Esophagus mucosa (tissue), 1 donor: ENCODE measurements at regions not wholly inside any gene's neighbourhood (a gene's known extent, or its start where the extent isn't known, plus 50 kb on each side); places are given as distances from the start of the nearest gene placed in this dataset.
"Not testable (repeated sequence)": the region's sequence is repeated elsewhere in the genome, so short reads cannot be mapped to it uniquely, and the experiment has no call there.

Experiments
- ATAC-seq: fragments of 200-7000 bp; cut with Tn5 transposase; one replicate; pipeline ENCODE4 v1.9.1; 2020
- donor health status: DM: yes; HTN: yes; CAD: no.

DNA sequence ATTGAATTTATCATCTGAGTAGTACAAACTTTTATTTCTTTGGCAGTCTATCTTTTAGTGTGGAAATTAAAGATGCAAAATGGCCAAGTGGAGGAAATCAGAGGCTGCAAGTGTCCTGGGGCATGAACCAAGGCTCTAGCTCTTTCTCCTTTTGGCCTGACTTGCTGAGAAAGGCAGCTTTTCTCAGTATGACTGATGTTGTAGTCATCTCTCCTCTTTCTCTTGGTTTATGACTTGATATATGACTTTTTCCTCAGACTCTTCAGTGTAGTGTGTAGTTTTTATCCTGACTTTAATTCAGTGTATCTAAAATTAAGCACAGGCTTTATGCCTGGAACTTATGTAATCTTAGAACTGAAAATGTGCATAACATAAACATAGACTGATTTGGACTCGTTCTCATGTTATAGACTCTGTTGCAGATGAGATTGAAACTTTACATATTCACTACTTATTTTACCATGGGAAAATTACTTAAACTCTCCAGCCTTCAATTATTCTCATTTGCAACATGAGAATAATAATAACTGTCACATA is 65.7 kb downstream of the SLITRK5 start:
- no peak for ATAC-seq

GRCh38 chr13:87754097-87754496 is 82.9 kb downstream of the SLITRK5 start:
- ATAC-seq, result no peak

- no peak for ATAC-seq
Measured at GRCh38 chr13:87769445-87769844, 98.3 kb downstream of the SLITRK5 start.

DNA sequence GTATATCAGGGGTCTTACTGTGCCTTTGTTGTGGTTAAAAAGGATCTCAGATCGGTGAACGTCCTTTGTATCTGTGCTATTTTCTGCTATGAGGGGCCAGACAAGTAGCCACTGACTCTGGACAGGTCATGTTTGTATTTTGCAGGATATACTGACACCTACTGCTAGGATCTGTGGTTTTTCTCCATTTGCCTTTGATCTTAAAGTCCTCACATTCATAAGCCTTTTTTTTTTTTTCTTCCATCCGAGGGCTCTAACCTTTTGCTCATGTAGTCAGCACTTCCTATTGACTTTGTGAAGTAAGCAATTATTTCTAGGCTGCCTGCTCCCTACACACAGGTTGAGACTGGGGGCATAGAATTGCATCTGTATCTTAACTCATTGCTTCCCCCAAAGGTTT is 106.2 kb downstream of the SLITRK5 start:
- ATAC-seq, result no peak

GRCh38 chr13:87778128-87778527 is 107.0 kb downstream of the SLITRK5 start:
- no peak for ATAC-seq

DNA sequence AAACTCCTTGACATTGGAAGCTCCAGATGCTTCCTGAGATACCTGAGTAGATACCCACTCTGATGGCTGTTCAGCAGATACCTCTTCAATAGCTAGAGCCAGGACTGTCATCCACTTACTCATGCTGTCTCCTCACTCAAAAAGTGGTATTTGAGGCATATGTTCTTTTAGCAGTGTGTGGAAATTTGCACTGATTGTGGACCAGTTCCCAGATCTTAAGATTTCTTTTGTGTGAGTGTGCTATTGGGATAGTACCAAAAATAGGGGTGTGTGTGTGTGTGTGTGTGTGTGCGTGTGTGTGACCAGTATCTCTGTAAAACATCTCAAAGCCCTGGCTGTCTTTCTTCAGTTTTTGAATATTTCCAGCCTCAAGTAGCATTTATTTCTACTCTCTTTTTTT is 108.3 kb downstream of the SLITRK5 start:
- ATAC-seq, result no peak

DNA sequence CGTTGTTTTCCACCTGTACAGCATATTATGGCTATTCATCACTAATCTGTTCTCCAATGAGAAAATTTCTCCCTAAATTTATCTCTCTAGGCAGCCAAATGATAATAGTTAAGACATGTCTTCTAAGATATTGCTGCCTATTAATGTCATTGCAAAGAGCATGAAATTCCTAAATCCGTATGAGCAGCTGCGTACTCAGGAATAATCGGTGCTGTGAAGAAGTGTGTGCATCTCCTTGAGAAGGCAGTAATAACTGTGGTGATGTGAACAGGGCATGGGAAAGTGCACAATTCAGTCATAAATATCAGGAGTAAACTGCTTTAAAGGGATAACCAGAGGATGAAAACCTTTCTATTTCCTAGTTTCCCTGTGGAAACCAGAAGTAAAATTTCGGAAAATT is 112.2 kb downstream of the SLITRK5 start:
- ATAC-seq, result no peak

GRCh38 chr13:87788363-87788762 is 117.2 kb downstream of the SLITRK5 start:
- ATAC-seq, result no peak

- no peak for ATAC-seq
Measured at GRCh38 chr13:87792878-87793277, 121.7 kb downstream of the SLITRK5 start.

DNA sequence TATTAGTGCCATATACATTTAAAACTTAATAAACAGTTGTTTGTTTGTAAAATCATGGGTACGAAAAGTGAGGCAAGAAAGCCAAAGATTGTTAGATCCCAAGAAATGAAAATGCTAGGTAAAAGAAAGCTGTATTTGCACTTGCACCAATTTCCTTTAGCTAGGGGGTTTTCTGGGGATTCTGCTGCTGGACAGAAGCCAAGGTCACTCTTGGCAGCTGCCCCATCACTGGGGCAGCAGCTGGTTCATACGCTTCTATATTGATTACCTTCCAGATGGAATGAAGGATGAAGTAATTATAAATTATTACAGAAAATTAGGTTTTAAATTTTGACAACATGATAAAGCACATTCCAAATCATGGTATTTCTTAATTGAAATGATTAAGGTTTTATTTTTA is 127.4 kb downstream of the SLITRK5 start:
- no peak for ATAC-seq

DNA sequence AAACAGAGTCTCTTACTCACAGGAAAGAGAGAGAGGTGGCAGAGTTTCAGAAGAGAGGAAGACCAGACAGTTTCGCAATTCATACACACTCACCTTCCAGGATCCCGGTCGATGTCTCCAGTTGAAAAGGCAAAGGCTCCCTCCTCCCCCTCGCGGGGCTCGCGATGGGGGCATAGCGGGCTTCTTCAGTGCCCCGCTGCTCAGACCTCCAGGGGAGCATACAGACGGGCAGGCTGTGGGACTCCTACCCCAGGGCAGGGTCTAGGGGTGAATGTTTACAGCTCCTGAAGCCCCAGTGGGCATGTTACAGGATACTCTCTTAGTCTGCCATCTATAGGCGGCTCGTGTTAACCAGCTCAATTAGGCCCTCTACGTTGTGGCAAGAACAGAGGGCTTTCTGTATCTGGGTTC is 139.2 kb downstream of the SLITRK5 start:
- ATAC-seq, result no peak

GRCh38 chr13:87810920-87811344 is 139.8 kb downstream of the SLITRK5 start:
- ATAC-seq, result no peak

DNA sequence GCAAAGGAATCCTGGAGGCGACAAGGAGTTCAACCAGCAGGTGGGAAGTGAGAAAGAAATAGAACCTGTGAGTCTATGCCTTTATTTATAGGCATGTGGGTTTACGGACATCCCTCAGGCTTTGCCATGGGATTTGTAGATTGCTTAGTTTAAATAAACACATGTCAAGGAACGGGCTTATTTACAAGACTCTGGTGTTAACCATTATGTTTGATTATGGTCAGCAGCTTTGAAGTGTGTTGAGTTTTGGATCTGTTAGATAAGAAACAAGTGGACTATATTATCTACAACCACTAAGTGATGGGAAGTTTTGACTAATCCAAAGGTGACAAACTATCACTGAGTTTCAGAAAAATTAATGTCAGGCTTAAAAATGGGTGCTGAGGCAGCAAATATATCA is 143.2 kb downstream of the SLITRK5 start:
- ATAC-seq, result no peak

- no peak for ATAC-seq
Measured at GRCh38 chr13:87820241-87820640, 149.1 kb downstream of the SLITRK5 start.

GRCh38 chr13:87821512-87821911 is 150.3 kb downstream of the SLITRK5 start:
- ATAC-seq, result no peak

DNA sequence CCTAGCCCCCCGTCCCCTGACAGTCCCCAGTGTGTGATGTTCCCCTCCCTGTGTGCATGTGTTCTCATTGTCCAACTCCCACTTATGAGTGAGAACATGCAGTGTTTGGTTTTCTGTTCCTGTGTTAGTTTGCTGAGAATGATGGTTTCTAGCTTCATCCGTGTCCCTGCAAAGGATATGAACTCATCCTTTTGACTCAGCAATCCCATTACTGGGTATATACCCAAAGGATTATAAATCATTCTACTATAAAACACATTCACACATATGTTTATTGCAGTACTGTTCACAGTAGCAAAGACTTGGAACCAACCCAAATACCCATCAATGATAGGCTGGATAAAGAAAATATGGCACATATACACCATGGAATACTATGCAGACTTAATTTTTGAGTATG is 155.1 kb downstream of the SLITRK5 start:
- ATAC-seq, result not testable (repeated sequence)

- ATAC-seq, result no peak
Measured at GRCh38 chr13:87827479-87827878, 156.3 kb downstream of the SLITRK5 start.

GRCh38 chr13:87837522-87837921 is 166.4 kb downstream of the SLITRK5 start:
- ATAC-seq, result no peak

DNA sequence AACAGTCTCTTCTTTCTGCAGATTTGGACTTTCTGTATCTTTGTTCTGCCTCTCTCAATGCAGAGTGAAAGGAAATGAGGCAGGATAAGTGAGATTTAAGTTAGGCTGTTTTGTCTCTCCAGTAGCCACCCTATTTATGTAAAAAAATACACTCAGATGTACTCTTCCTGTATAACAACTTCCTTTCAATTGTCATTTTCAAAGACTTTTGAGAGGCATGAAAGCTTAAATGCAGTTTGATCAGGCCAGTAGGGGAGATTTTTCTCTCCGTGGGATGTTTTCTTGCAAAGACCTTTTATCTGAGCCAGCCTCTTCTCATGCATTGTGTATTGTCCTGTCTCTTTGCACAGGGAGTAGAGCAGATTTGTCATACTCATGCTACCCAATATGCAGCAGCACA is 166.8 kb downstream of the SLITRK5 start:
- no peak for ATAC-seq

- ATAC-seq, result no peak
Measured at GRCh38 chr13:87851410-87851809, 180.2 kb downstream of the SLITRK5 start.

DNA sequence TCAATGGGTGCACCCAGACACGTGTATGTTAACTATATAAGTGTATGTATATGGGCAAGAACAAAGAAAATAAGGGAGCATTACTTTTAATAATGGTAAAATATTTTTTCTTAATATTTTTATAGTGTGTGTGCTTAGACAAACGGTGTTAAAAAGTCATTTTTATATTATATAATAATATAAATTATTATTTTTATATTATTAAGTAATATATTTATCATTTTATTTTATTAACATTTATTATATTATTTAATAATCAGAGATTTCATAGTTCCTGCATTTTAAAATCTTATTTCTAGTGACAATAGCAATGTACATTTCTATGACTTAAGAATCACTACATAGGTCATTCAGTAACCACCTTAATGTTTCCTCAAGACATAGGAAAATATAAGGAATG is 184.4 kb downstream of the SLITRK5 start:
- ATAC-seq, result no peak

GRCh38 chr13:87859261-87859660 is 188.1 kb downstream of the SLITRK5 start:
- no peak for ATAC-seq

- no peak for ATAC-seq
Measured at GRCh38 chr13:87867426-87867825, 196.3 kb downstream of the SLITRK5 start.

- no peak for ATAC-seq
Measured at GRCh38 chr13:87868731-87869130, 197.6 kb downstream of the SLITRK5 start.

DNA sequence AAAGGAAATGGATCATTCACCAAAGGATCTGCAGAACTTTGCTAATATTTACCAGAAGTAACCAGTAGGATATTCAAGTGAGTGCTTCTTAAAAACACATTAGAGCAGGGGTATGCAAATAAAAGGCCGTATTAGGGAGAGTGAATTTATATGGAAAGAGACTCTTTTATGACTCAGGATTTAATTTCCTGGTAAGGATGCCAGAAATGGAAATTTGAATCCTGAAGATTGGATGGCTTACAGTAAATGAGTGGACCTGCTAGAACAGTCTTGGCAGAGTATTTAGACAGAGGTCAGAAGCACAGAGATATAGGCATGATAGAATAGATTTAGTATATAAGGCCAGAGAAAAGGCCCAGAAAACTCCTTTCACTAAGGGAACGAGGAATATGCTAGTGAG is 201.6 kb downstream of the SLITRK5 start:
- no peak for ATAC-seq

- ATAC-seq, result no peak
Measured at GRCh38 chr13:87877477-87877876, 206.3 kb downstream of the SLITRK5 start.
